ENCODE measurements at regions not wholly inside any gene's neighbourhood (a gene's known extent, or its start where the extent isn't known, plus 50 kb on each side); places are given as distances from the start of the nearest gene placed in this dataset.
"Not testable (repeated sequence)": the region's sequence is repeated elsewhere in the genome, so short reads cannot be mapped to it uniquely, and the experiment has no call there.

DNA sequence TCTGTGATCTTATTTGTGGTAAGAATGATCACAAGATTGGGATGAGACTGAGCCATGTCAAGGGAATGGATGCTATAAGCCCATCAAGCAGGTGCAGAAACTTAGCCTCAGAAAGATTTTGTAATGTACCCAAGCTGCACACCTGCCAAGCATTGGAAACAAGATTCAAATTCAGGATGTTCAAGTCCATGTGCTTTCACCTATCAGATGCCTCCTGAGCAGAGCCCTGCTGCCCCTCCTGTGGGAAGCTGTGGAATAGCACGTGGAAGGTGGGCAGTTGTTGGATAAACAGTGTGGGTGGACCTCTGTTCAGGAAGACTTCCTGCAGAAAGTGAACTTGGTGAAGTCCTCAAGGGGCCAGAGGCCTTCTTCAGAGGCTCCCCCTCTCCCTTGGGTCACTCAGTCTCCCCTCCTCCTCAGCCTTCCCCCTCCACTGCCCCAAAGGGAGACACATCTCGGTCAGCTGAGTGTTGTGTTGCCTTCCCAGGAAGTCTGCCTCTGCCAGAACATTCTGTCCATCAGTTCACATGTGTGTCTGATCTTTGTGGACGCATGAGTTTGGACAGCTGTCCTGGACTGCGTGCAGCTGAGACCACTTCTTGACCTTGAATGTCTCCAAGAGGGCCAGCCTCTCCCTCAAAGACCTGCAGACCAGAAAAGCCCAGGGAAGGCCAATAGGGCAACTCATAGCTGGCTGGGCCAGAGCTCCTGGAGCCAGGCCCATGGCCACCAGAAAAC is 186.1 kb downstream of the INHBB start:
- DNase-seq (ENCODE audit: low spot score) = no peak

DNA sequence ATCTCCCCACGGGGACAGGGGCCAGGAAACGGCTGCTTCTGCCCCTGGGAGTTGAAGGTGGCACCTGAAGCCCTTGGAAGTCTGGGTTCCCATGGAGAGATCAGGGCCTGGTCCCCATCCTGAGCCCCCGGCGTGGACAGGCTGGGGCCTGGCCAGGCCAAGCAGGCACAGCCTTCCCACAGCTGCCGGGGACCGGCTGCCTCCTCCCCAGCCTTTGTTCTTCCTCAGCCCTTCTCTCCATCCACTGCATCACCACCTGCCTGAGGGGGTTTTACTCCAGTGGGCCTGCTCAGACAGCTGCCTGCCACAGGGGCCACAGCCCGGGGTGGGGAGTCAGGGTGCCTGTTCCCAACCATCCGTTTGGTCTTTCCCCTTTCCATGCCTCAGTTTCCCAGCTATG is 187.7 kb downstream of the INHBB start:
- no peak for DNase-seq (ENCODE audit: low spot score)

GRCh38 chr2:120534457-120534856 is 188.5 kb downstream of the INHBB start:
- no peak for DNase-seq (ENCODE audit: low spot score)

- no peak for DNase-seq (ENCODE audit: low spot score)
These were observed 189.1 kb downstream of the INHBB start for GRCh38 chr2:120535081-120535480.

DNA sequence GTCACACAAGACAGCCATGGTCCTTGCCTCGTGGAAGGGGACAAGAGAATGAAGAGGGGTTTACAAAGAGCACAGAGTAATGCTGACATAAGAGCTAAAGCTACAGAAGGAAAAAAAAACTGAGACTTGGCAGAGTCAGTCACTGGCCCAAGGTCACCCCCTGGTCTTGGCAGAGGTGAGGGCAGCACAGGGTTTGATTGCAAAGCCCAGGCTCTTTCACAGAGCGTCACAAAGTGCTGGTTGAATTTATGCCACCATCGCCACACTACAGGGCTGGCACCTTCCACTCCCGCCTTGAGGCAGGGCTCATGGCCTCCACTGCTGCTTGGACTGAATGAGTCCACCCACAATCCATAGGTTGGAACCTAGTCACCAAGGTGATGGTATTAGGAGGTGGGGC is 190.2 kb downstream of the INHBB start:
- DNase-seq (ENCODE audit: low spot score) = no peak

DNA sequence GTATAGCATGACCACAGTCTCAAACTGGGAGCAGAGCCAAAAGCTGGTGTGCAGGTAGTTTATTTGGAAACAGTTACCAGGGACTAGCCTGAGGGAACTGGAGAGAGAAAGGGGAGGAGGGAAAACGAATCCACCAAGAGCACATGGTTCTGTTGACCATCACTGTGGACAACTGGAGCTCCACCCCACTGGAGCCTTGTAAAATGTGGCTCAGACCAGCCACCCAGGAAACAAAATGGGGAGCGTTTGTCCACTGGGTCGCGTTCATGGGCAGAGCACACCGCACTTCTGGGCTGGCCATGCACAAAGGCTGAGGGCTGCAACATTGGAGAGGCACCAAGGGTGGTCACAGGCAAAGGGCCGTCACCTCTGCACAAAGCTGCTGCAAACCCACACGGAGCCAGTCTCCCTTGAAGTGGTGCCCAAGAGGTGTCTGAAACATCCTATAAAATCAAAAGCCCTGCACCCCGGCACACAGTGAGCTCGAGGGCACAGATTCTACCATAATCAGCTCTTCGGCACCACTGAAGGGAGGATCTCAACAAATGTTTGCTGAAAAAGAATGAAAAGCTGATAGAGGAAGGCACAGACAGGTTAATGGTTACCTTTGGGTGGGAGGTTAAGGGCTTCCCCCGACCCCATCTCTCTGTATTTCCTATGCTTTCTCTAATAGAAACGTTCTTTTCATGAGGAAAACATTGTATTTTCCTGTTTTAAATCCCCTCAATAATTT is 192.9 kb downstream of the INHBB start:
- DNase-seq (ENCODE audit: low spot score) = no peak

DNA sequence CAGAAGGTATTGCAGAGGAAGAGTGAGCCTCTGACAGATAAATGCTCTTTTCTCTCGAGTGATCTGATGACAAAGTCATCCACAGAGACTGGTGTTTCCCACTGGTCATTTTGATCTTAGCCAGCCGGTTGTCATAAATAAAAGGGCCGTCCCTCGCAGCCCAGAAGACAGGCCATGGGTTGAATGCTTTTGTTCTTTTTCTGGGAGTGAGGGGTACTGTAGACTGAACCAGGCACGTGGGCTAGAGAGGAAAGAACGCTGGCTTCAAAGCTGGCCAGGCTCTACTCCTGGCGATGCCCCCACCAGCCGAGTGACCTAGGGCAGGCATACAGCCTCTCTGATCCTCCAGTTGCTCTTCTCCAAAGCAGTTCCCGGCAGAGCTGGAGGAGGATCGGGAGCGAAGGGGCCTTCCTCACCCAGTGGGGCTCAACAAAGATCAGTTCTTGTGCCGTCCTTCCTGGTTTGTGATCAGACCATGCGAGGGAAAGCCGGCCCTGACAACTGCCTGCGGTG is 193.5 kb downstream of the INHBB start:
- no peak for DNase-seq (ENCODE audit: low spot score)

DNA sequence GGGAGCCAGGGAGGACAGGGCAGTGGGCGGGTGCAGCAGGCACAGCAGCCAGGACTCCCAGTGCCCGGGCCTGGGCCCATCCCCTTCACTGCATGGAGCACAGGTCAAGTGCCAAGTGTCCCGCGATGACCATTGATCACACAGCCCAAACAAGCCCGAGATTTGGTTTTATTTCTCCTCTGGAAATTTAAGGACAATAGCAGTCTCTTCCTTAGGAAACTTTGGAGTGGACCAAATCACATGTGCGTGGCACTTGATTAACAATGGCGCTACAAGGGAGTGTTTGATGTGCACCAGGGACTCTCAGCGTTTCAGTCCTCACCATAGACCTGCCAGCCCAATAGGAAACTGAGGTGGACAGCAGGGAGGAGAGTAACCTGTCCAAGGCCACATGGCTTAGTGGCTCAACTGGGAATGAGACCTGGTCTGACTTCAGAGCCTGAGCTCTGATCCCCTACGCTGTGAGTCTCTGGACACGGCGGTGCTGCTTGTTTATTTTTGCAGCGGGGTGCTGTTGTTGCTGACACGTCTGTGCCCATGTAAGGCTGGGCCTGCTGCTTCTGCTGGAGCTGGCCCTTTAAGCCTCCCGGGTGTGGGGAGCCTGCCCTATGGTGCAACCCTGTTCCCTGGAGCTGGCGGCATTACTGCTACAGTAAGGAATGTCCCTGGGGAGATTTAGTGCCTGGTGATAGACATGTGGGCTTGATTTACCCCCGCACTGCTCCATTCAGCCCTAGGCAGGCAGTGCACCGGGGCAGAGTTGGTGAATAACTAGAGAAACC is 194.2 kb downstream of the INHBB start:
- no peak for DNase-seq (ENCODE audit: low spot score)

- no peak for DNase-seq (ENCODE audit: low spot score)
These were observed 194.7 kb upstream of the GLI2 start for GRCh38 chr2:120540719-120541552.

- DNase-seq (ENCODE audit: low spot score) = no peak
These were observed 194.1 kb upstream of the GLI2 start for GRCh38 chr2:120541553-120541932.

GRCh38 chr2:120541972-120542670 is 193.5 kb upstream of the GLI2 start:
- DNase-seq (ENCODE audit: low spot score) = no peak

GRCh38 chr2:120542911-120543527 is 192.6 kb upstream of the GLI2 start:
- DNase-seq (ENCODE audit: low spot score) = no peak

- DNase-seq (ENCODE audit: low spot score) = no peak
These were observed 191.8 kb upstream of the GLI2 start for GRCh38 chr2:120543899-120544298.

GRCh38 chr2:120544522-120544921 is 191.1 kb upstream of the GLI2 start:
- no peak for DNase-seq (ENCODE audit: low spot score)

GRCh38 chr2:120545007-120545406 is 190.7 kb upstream of the GLI2 start:
- not testable (repeated sequence) for DNase-seq (ENCODE audit: low spot score)

DNA sequence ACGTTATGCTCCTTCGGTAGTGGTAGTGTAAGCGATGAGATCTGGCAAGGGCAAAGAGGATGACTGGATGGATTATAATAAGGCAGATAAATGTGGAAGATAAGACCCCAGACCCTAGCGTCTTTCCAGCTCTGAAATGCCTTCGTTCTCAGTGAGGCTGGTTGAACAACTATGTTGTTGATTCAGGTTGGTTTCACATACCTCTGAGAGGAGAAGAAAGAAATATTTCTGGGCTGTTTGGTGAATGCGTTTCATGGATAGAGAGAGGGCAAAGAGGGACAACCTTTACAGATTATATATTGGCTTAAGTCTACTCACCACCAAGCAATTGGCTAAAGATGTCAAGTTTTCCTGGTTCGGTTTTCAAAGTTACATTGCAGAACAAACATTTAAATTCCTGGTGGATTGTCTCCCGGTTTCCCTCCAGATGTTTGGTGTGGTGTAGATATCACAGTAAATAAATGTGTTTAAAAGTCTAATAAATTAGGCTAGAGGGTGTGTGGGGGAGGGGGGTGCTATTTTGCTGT is 190.1 kb upstream of the GLI2 start:
- DNase-seq (ENCODE audit: low spot score) = no peak

DNA sequence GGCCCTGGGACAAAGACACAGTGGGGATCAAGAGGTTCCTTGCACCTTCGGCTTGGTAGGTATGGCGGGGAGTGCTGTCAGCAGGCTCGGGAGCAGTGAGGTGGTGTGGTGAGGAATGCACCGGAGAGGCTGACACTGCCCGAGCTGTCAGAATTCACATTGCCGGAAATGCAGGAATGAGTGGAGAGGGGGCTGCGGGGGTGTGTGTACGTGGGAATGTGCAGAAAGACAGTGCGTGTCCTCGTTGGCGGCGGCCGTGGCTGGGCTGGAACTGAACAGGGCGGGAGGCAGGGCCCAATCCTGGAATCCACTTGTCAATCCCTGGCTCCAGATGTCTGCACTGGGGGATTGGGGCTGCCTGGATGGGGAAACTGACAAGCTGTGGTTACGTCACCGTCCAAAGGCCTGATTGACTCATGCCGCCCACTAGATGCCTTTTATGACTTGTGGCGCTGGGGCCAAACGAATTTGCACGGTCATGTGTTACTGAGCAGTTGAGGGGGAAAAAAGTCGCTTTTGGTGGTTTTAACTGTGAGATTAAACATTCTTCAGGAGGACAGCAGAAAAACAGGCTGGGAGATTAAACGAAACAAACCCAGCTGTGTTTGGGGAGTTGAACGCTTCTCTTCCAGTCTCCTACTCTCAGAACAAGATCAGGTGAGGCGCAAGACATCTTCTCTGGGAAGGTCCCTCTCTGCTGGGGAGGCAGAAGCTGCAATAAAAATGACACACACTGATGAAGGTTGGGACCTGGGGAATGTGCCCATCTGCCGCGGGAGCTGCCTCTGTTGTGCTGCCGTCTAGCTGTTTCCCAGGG is 189.4 kb upstream of the GLI2 start:
- DNase-seq (ENCODE audit: low spot score) = no peak

- DNase-seq (ENCODE audit: low spot score) = no peak
These were observed 188.7 kb upstream of the GLI2 start for GRCh38 chr2:120546865-120547390.

DNA sequence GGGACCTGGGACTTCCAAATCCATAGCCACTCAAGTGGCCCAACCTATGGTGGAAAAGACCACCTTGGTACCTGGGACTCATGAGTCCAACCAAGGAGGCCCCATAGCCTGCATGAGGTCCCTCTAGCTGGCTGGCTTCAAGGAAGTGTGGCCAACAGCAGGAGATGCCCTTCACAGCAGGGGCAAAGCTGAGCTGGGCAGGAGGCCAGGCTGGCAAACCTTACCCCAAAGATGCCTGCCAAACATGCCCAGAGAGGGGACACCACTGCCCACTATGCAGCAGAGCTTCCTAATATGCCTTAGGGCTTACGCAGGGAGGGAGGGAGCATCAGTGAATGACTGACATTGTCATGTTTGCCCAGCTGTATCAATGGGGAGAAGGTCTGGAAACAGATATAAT is 188.0 kb upstream of the GLI2 start:
- no peak for DNase-seq (ENCODE audit: low spot score)
